Lower leg skin (tissue), 3 donors: ENCODE measurements at regions not wholly inside any gene's neighbourhood (a gene's known extent, or its start where the extent isn't known, plus 50 kb on each side); places are given as distances from the start of the nearest gene placed in this dataset.

Source experiments
- CTCF ChIP-seq, 3 donors: fragments of 450-650 bp; IDR thresholded peaks; one replicate each; pipeline ENCODE4 v1.5.1; 2016; ENCODE audit warnings: antibody characterized with exemption in 3 of 3, mild to moderate bottlenecking in 3 of 3, moderate library complexity in 2 of 3
- POLR2A ChIP-seq, 2 donors: fragments of 450-650 bp; IDR thresholded peaks; one replicate each; pipeline ENCODE4 v1.6.1; 2016 to 2017; ENCODE audit warnings: antibody characterized with exemption in 2 of 2, mild to moderate bottlenecking in 1 of 2, moderate library complexity in 1 of 2

GRCh38 chr13:97616385-97616784 lies 182.4 kb downstream of the RAP2A start:
- TF ChIP-seq CTCF (IDR thresholded peaks at IDR 0.05) (no peak), POLR2A (IDR thresholded peaks at IDR 0.05) (no peak)
